NCI-H2081 (cell line): ENCODE measurements at regions not wholly inside any gene's neighbourhood (a gene's known extent, or its start where the extent isn't known, plus 50 kb on each side); places are given as distances from the start of the nearest gene placed in this dataset.
"Not testable (repeated sequence)": the region's sequence is repeated elsewhere in the genome, so short reads cannot be mapped to it uniquely, and the experiment has no call there.

Source experiments
- DNase-seq, 2 experiments: peaks; one replicate each; lab custom pipeline; 2025; lab: John Stamatoyannopoulos, UW

GRCh38 chr6:74631564-74631963 is 574.3 kb downstream of the COL12A1 start:
- DNase-seq: no peak

- no peak for DNase-seq
Observed at GRCh38 chr6:74626288-74626687, 579.6 kb downstream of the COL12A1 start.

GRCh38 chr6:74623027-74623426 is 582.8 kb downstream of the COL12A1 start:
- DNase-seq: no peak

GRCh38 chr6:74611220-74611619 is 594.6 kb downstream of the COL12A1 start:
- no peak for DNase-seq

DNA sequence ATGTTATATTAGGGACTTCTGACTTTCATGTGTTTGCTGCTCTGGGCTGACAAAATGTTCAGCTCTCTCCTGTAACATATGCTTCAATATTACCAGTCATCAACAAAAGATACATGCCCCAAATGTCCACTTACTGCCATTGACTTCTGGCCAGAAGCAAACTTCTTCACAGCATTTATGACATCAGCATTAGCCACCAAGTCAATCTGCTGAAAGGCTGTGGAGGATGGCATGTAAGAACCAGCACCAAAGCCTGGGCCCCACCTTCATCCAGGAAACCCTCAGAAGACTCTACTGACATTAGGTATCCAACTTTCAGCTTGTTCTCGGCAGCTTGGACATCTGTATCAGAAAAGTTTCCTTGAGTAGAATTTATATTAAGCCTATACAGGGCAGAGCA is 595.5 kb downstream of the COL12A1 start:
- no peak for DNase-seq

DNA sequence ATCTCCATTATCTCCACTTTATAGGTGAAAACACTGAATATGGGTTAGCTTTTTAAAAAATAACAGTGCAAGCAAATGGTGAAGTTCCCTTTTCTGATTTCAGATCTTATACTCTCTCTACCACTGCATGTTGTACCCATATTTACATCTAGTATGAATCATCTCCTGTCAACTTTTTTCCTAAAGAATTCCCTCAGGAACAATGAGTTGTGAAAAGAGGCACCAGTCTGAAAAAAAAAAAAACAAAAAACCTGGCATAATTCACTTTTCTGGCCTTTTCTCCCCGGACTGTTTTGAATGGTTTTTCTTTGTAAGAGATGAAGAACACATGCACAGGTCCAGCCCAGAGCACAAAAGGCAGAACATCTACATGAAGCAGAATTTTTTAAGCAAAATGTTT is 596.0 kb downstream of the COL12A1 start:
- DNase-seq: no peak

- DNase-seq: no peak
Observed at GRCh38 chr6:74607934-74608333, 597.9 kb downstream of the COL12A1 start.

DNA sequence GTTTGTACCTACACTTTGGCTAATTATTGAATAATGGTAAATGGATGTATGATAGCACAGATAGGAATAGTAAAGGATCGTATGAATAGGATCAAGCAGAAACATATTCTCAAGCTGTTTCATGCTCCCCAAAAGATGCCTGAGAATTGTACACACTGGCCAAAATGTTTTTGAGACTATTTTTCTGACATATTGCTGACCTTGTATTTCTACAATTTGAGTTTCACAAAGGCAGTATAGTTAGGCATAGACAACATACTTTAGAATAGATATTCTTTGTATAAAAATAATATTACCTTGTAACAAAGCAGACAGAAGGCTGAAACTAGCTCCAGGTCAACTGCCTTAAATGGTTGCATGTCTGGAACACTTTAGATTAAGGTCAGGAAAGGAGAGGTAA is 598.4 kb downstream of the COL12A1 start:
- DNase-seq: no peak

- no peak for DNase-seq
Observed at GRCh38 chr6:74606582-74607071, 599.2 kb downstream of the COL12A1 start.

- DNase-seq: no peak
Observed at GRCh38 chr6:74605922-74606581, 599.8 kb downstream of the COL12A1 start.

DNA sequence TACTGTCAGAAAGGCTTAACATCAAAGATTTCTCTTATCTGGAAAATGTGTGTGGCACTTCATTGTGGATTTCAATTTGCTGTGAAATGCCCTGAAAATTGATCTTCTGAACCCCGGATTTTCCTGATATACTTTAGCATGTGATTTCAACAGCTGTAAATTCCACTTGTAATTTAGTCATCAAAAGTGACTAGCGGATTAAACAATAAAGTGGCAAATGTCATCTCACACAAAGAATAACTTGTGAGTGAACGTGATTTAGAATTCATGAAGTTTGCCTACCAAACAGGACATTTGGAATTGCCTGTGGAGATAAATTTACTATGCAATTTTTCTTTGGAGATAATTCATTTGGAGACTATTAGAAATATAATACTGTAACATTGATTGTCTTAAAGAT is 601.6 kb downstream of the COL12A1 start:
- DNase-seq: no peak

DNA sequence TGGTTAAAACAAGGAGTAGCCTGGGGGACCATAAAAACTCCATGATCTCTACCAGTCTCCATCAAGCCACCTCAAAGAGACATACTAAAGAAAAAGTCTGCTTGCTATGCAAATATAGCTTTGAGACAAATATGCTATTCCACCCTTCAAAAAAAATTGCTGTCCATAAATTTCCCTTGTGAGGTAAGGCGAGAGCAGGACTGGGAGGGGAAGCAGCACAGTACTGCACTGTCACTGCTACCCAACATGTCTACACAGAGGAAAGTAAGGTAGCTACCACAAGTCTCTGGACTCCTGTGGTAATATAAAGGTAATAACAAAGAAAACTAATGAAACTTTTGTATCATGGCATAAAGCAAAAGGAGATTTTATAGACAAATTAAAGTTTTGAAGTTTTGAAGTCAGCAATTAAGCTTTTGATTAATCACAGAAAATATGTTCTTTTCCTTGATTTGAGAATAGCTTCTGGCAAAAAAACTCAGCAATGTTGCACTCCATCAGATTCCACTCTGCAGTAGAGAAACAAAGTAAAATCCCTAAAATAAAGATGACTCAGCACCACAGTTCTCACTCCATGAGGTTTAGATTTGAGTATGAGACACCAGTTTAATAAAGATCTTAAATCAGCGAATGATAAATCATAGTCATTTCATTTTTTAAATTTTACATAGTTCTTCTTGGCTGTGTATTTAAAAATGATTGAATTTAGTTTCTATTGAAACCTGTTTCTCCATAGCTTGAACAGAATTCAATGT is 602.4 kb downstream of the COL12A1 start:
- no peak for DNase-seq

DNA sequence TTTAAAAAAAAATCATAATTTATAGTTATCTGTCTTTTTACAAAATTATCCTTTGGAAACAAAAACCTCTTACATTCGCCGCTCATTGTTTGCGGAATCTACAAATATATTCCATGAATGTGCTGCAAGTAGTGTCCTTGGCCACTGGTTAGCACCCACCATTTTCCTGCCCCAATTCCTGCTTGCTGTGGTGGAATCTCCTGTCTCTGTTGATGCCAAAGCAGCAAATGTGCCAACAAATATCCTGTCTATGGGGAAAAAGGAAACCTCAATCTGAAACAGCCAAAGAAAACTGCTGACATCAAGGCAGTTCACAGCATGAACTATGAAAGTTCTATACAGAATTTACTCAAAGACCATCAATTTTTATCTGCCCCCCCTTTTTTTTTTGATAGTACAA is 603.6 kb downstream of the COL12A1 start:
- no peak for DNase-seq

DNA sequence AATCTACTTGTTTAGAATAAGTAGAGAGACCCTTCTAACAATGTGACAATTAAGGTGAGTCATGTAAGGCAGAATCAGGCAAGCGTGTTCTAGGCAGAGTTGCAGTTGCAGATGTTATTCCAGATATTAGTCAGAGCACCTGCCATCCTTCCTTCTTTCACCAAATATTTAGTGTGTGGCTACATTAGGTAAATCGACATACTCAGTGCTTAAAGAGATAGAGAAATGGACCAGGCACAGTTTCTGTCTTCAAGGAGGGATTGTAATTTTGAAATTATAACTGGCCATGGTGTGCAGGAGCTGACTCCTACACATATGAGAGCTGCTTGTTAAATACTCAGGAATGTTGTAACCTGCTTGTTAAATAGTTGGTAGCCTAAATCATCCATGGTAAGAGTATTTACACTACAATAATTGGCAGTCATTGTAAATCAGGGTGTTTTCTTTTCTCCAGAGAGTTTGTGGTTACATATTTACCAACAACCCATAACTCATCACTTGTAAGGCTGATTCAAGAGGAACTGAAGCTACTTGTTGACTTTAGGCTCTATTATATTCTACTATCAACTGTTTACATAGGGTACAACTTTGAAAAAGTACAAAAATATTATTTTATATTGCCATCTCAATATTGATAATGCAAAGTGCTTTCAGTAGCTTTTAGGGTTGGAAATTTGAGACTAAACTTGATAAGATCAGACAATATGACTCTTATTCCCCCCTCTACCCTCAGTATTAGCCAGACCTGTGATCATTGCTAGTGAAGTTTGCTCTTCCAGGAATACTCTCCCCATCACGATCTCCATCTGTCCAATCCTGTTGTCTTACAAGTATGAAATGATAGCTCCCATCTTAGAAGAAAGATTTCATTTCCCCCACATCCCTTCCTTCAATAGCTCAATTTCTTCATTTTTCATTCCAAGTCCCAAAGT is 607.1 kb downstream of the COL12A1 start:
- no peak for DNase-seq

DNA sequence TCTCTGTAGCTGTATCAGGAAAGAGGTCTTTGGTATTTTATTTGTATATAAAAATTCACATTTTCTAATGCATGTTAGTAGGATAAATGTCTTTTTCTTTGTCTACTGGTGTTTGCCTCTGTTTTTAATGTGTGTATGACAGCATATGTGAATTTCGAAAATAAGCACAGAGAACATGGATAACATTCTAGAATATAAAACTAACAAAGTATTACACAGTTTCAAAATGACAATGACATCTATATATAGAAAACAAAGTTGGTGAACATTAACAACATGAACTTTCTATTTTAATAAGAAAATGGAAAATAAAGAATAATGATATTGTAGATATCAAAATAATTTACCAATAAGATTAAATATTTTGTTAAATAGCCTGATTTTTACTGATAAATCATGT is 608.0 kb downstream of the COL12A1 start:
- no peak for DNase-seq

DNA sequence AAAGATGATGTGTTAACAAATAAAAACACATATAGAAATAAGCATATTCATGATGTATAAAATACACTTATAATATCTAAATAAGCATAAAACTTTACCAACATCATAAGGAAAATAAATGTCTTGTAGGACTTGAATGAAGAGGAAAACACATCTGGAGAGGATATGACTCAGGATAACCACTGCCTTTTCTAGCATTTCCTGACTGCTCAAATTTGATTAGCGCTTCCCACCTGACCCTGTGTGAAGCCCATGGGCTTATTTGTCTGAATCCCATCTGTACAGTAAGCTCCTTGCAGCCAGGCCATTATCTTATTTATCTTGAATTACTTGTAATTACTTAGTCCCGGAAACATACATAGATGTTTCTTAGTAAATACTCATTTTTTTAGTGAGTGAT is 608.6 kb downstream of the COL12A1 start:
- no peak for DNase-seq

DNA sequence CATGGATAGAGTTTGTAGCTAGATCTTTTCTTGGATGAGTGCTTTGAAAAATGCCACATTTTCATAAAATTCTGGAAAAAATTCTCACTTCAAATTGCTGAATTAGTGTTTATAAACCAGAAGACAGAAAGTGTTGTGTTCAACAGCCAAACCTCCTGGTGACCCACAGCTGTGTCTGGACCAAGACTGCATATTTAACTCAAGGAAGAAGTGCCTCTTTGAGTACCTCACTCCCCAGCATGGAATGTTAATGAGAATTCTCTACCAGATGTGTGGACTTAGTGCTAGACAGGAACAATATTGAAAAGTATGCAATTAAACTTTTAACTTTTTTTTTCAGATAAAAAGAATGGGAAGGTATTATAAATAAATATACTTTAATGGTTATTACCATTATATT is 609.3 kb downstream of the COL12A1 start:
- no peak for DNase-seq

- not testable (repeated sequence) for DNase-seq
Observed at GRCh38 chr6:74594350-74594749, 611.5 kb downstream of the COL12A1 start.

GRCh38 chr6:74588094-74588832 is 617.6 kb downstream of the COL12A1 start:
- DNase-seq: no peak

DNA sequence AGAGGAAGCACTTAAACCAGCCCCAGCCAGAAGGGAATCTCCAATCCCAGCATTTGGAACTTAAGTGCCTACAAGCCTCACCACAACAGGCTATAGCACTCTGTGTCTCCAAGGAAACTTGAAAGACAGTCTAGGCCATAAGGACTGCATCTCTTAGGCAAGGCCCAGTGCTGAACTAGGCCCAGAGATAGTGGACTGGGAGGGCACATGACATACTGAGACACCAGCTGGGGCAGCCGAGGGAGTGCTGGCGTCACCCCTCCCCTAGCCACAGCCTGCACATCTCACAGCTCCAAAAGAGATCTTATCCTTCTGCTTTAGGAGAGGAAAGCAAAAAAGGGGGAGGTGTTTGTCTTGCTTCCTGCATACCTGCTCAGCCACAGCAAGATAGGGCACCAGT is 618.5 kb downstream of the COL12A1 start:
- no peak for DNase-seq

GRCh38 chr6:74585753-74586152 is 620.1 kb downstream of the COL12A1 start:
- DNase-seq: no peak

DNA sequence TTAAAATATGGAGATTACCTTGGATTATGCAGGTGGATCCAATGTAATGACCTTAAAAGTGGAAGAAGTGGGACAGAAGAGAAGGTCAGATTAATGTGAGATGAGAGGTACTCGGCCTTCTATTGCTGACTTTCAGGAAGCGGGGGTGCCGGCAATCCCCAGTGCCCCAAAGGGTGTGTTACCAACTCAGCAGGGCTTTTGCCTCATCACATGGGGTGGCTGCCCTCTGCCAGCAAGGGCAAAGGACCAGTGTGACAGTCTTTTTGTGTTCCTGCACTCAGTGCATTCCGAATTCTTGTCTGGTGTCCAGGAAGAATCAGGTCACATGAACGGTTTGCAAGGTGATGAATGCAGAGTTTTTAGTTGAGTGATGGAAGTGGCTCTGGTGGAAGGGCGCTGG is 624.2 kb downstream of the COL12A1 start:
- DNase-seq: no peak
